SU-DHL-6 (cell line): ENCODE measurements at regions not wholly inside any gene's neighbourhood (a gene's known extent, or its start where the extent isn't known, plus 50 kb on each side); places are given as distances from the start of the nearest gene placed in this dataset.

Experiments
- H2AFZ ChIP-seq: fragments of 200-600 bp; sonication (generic); 2 replicates; pipeline ENCODE4 v1.6.1; 2014; ENCODE audit warnings: low read depth, mild to moderate bottlenecking, moderate library complexity, mixed read lengths, antibody characterized with exemption, low read length; ENCODE audit not compliant: severe bottlenecking
- H3F3A ChIP-seq: fragments of 200-600 bp; shearing (Covaris generic); 2 replicates; pipeline ENCODE4 v1.6.0; 2016; ENCODE audit warnings: antibody characterized with exemption, mild to moderate bottlenecking; ENCODE audit not compliant: insufficient read depth
- H3K27ac ChIP-seq: fragments of 200-600 bp; sonication (generic); 2 replicates; pipeline ENCODE4 v1.5.1; 2016; ENCODE audit warnings: low read depth, mild to moderate bottlenecking, low read length, moderate library complexity, mixed read lengths
- H3K27me3 ChIP-seq: fragments of 200-600 bp; sonication (generic), shearing (Covaris generic); 2 replicates; pipeline ENCODE4 v1.6.0; 2014; ENCODE audit warnings: mild to moderate bottlenecking, low read length
- H3K36me3 ChIP-seq: fragments of 200-600 bp; sonication (generic); 2 replicates; pipeline ENCODE4 v1.6.1; 2014; ENCODE audit warnings: mild to moderate bottlenecking, low read length, mixed read lengths
- H3K4me2 ChIP-seq: fragments of 300-600, 200-600 bp; shearing (Covaris generic), sonication (generic); 2 replicates; pipeline ENCODE4 v1.6.0; 2014; ENCODE audit warnings: low read length, low read depth, mild to moderate bottlenecking; ENCODE audit not compliant: poor library complexity, severe bottlenecking
- H3K4me3 ChIP-seq: fragments of 200-600 bp; sonication (generic); 2 replicates; pipeline ENCODE4 v1.5.1; 2014; ENCODE audit warnings: antibody characterized with exemption, low read length, mild to moderate bottlenecking, mixed read lengths; ENCODE audit not compliant: insufficient read depth, poor library complexity, severe bottlenecking
- H3K79me2 ChIP-seq: fragments of 200-600 bp; sonication (generic); 2 replicates; pipeline ENCODE4 v1.6.1; 2014; ENCODE audit warnings: mild to moderate bottlenecking, low read length, moderate library complexity; ENCODE audit not compliant: insufficient read depth
- H3K9ac ChIP-seq: fragments of 200-600 bp; sonication (generic); 2 replicates; pipeline ENCODE4 v1.7.0; 2014; ENCODE audit warnings: mild to moderate bottlenecking, low read length
- H3K9me2 ChIP-seq: fragments of 200-600 bp; sonication (generic); replicated peaks from 2 replicates; pipeline ENCODE4 v1.6.1; 2014; ENCODE audit warnings: low read length; ENCODE audit not compliant: insufficient read depth
- H3K9me3 ChIP-seq: fragments of 200-600 bp; sonication (generic); 2 replicates; pipeline ENCODE4 v1.6.1; 2014; ENCODE audit warnings: low read length, mixed read lengths; ENCODE audit not compliant: insufficient read depth
- H4K20me1 ChIP-seq: fragments of 200-600 bp; sonication (generic); 2 replicates; pipeline ENCODE4 v1.6.1; 2014; ENCODE audit warnings: low read depth, mild to moderate bottlenecking, antibody characterized with exemption, low read length, moderate library complexity, mixed read lengths
- CTCF ChIP-seq: fragments of 200-600 bp; sonication (generic); IDR thresholded peaks from one replicate; pipeline ENCODE4 v1.5.1; 2017; ENCODE audit warnings: antibody characterized with exemption, mild to moderate bottlenecking, low read length, moderate library complexity; ENCODE audit not compliant: insufficient read depth, poor library complexity, severe bottlenecking
- EZH2phosphoT487 ChIP-seq: fragments of 200-600 bp; sonication (generic), shearing (Covaris generic); conservative IDR thresholded peaks from 2 replicates; pipeline ENCODE4 v1.6.1; 2018; ENCODE audit warnings: mild to moderate bottlenecking, antibody characterized with exemption, low read length, moderate library complexity, mixed read lengths

GRCh38 chr1:55586771-55587170, 371.6 kb upstream of the USP24 start:
- Histone ChIP-seq H3K36me3 (no peaks in the 10 kb centered on the region), H3K9ac (no peak overlapping the region), H3F3A (no peaks in the 10 kb centered on the region), H3K4me3 (no peak overlapping the region), H3K27me3 (no peaks in the 10 kb centered on the region), H2AFZ (no peak overlapping the region), H3K9me3 (no peaks in the 10 kb centered on the region), H3K27ac (no peak overlapping the region), H4K20me1 (no peaks in the 10 kb centered on the region), H3K9me2 (no peaks in the 10 kb centered on the region), H3K79me2 (no peaks in the 10 kb centered on the region), H3K4me2 (no peak overlapping the region)
- TF ChIP-seq EZH2phosphoT487 (no peak), CTCF (no peak)

GRCh38 chr1:55585402-55585792, 370.2 kb upstream of the USP24 start:
- Histone ChIP-seq H3K27me3 (no peaks in the 10 kb centered on the region), H3K79me2 (no peaks in the 10 kb centered on the region), H3K9ac (no peak overlapping the region), H3K27ac (no peak overlapping the region), H3K9me3 (no peaks in the 10 kb centered on the region), H2AFZ (no peak overlapping the region), H3K4me3 (no peak overlapping the region), H4K20me1 (no peaks in the 10 kb centered on the region), H3K9me2 (no peaks in the 10 kb centered on the region), H3F3A (no peaks in the 10 kb centered on the region), H3K36me3 (no peaks in the 10 kb centered on the region), H3K4me2 (no peak overlapping the region)
- TF ChIP-seq EZH2phosphoT487 (no peak), CTCF (no peak)

- no peak overlapping the region for H2AFZ ChIP-seq
- H3K9me3 ChIP-seq = no peaks in the 10 kb centered on the region
- H3K4me2 ChIP-seq = no peak overlapping the region
- H3K27ac ChIP-seq = no peak overlapping the region
- no peaks in the 10 kb centered on the region for H3K9me2 ChIP-seq
- no peak overlapping the region for H3K4me3 ChIP-seq
- no peak overlapping the region for H3K9ac ChIP-seq
- H3F3A ChIP-seq = no peaks in the 10 kb centered on the region
- TF ChIP-seq EZH2phosphoT487 (no peak), CTCF (no peak)
- H3K79me2 ChIP-seq = no peaks in the 10 kb centered on the region
- no peaks in the 10 kb centered on the region for H3K36me3 ChIP-seq
- H4K20me1 ChIP-seq = no peaks in the 10 kb centered on the region
- H3K27me3 ChIP-seq = no peaks in the 10 kb centered on the region
These were observed 369.6 kb upstream of the USP24 start for GRCh38 chr1:55584526-55585401.
